ENCODE measurements at regions not wholly inside any gene's neighbourhood (a gene's known extent, or its start where the extent isn't known, plus 50 kb on each side); places are given as distances from the start of the nearest gene placed in this dataset.

GRCh38 chr18:33839452-33840211 lies 261.6 kb downstream of the ASXL3 start:
- no peak for TF ChIP-seq POLR2A (IDR thresholded peaks at IDR 0.05)
- TF ChIP-seq CTCF (IDR thresholded peaks at IDR 0.05), result peak; percentile 11 to 51 (median 29)
